Lung (tissue), 11 donors: ENCODE measurements at regions not wholly inside any gene's neighbourhood (a gene's known extent, or its start where the extent isn't known, plus 50 kb on each side); places are given as distances from the start of the nearest gene placed in this dataset.

Source experiments
- ATAC-seq: fragments of 200-7000 bp; cut with Tn5 transposase; one replicate; pipeline ENCODE4 v1.9.1; 2020; ENCODE audit warnings: moderate number of reproducible peaks; ENCODE audit not compliant: insufficient read depth, low FRiP score
- DNase-seq, 3 donors: peaks; one replicate each; pipeline ENCODE4 v3.0.0-alpha.2; 2013 to 2017
- H3K27ac ChIP-seq, 2 donors: one replicate each; pipeline ENCODE4 v1.5.1; 2013; ENCODE audit warnings: mild to moderate bottlenecking in 2 of 2, moderate library complexity in 2 of 2, control low read depth in 1 of 2, inconsistent platforms in 1 of 2, low read depth in 1 of 2, low read length in 1 of 2
- H3K27me3 ChIP-seq, 3 donors: one replicate each; pipeline ENCODE4 v1.5.1; 2013; ENCODE audit warnings: low read length in 2 of 3; ENCODE audit not compliant: control insufficient read depth in 3 of 3, insufficient read depth in 3 of 3
- H3K36me3 ChIP-seq, 4 donors: one replicate each; pipeline ENCODE4 v1.5.1; 2013; ENCODE audit warnings: low read length in 4 of 4, mild to moderate bottlenecking in 1 of 4, moderate library complexity in 1 of 4; ENCODE audit not compliant: control insufficient read depth in 4 of 4, insufficient read depth in 4 of 4
- H3K4me1 ChIP-seq, 5 donors: one replicate each; pipeline ENCODE4 v1.5.1; 2013; ENCODE audit warnings: low read length in 5 of 5, mild to moderate bottlenecking in 2 of 5, moderate library complexity in 1 of 5; ENCODE audit not compliant: control insufficient read depth in 5 of 5, insufficient read depth in 5 of 5
- H3K4me3 ChIP-seq: one replicate; pipeline ENCODE4 v1.5.1; 2013; ENCODE audit warnings: mild to moderate bottlenecking, control low read depth, moderate library complexity
- H3K9ac ChIP-seq, 2 donors: one replicate each; pipeline ENCODE4 v1.5.1; 2013; ENCODE audit warnings: low read length in 2 of 2, control low read depth in 1 of 2; ENCODE audit not compliant: insufficient read depth in 1 of 2
- H3K9me3 ChIP-seq, 4 donors: one replicate each; pipeline ENCODE4 v1.5.1; 2013; ENCODE audit warnings: low read length in 3 of 4, mild to moderate bottlenecking in 1 of 4, moderate library complexity in 1 of 4; ENCODE audit not compliant: control insufficient read depth in 4 of 4, insufficient read depth in 3 of 4
- WGBS, 2 donors: extraction: QIAGEN DNeasy Blood & Tissue Kit; methylation state at CpG; one replicate each; pipeline ENCODE4 v1.1.7; 2013; 5-methylcytosine and 5-hydroxymethylcytosine counted together
- TF ChIP-seq, protein P1 (sequence below): IDR thresholded peaks from 2 replicates; pipeline ENCODE4 v1.5.1; 2012; ENCODE audit warnings: mild to moderate bottlenecking; ENCODE audit errors: control extremely low read depth, extremely low read depth
- donor health status: control.
- donor health status: control.
- donor health status: Bipolar disorder and iron deficiency.
- donor health status: healthy.
- donor health status: DM: yes; HTN: yes; CAD: no.

GRCh38 chr7:17520941-17521340 is 222.5 kb downstream of the AHR start:
- H3K4me1 ChIP-seq, result peaks cover 0 to 16% (median 3%) of the 10 kb centered on the region in 5 donors
- H3K27ac ChIP-seq, result no peak overlapping the region
- DNase-seq (no peak), ATAC-seq (no peak)
- H3K36me3 ChIP-seq, result no peaks in the 10 kb centered on the region
- TF ChIP-seq, protein P1, sequence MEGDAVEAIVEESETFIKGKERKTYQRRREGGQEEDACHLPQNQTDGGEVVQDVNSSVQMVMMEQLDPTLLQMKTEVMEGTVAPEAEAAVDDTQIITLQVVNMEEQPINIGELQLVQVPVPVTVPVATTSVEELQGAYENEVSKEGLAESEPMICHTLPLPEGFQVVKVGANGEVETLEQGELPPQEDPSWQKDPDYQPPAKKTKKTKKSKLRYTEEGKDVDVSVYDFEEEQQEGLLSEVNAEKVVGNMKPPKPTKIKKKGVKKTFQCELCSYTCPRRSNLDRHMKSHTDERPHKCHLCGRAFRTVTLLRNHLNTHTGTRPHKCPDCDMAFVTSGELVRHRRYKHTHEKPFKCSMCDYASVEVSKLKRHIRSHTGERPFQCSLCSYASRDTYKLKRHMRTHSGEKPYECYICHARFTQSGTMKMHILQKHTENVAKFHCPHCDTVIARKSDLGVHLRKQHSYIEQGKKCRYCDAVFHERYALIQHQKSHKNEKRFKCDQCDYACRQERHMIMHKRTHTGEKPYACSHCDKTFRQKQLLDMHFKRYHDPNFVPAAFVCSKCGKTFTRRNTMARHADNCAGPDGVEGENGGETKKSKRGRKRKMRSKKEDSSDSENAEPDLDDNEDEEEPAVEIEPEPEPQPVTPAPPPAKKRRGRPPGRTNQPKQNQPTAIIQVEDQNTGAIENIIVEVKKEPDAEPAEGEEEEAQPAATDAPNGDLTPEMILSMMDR, result no peak
- H3K9ac ChIP-seq, result no peak overlapping the region
- no peak overlapping the region for H3K4me3 ChIP-seq
- 83 to 93% methylated on average over 1 of the region's 1 CpG for WGBS, 2 donors
- H3K9me3 ChIP-seq, result no peaks in the 10 kb centered on the region
- H3K27me3 ChIP-seq, result no peaks in the 10 kb centered on the region

- WGBS, 2 donors, result 8% methylated on average over 2 of the region's 2 CpGs
- TF ChIP-seq, protein P1, result no peak
- H3K27ac ChIP-seq, result no peak overlapping the region
- H3K9me3 ChIP-seq, result no peaks in the 10 kb centered on the region
- H3K4me1 ChIP-seq, result peaks cover 0 to 16% (median 3%) of the 10 kb centered on the region in 5 donors
- no peak overlapping the region for H3K9ac ChIP-seq
- ATAC-seq (no peak), DNase-seq (no peak)
- H3K4me3 ChIP-seq, result no peak overlapping the region
- no peaks in the 10 kb centered on the region for H3K36me3 ChIP-seq
- no peaks in the 10 kb centered on the region for H3K27me3 ChIP-seq
Measured at GRCh38 chr7:17521437-17521836, 223.0 kb downstream of the AHR start.

DNA sequence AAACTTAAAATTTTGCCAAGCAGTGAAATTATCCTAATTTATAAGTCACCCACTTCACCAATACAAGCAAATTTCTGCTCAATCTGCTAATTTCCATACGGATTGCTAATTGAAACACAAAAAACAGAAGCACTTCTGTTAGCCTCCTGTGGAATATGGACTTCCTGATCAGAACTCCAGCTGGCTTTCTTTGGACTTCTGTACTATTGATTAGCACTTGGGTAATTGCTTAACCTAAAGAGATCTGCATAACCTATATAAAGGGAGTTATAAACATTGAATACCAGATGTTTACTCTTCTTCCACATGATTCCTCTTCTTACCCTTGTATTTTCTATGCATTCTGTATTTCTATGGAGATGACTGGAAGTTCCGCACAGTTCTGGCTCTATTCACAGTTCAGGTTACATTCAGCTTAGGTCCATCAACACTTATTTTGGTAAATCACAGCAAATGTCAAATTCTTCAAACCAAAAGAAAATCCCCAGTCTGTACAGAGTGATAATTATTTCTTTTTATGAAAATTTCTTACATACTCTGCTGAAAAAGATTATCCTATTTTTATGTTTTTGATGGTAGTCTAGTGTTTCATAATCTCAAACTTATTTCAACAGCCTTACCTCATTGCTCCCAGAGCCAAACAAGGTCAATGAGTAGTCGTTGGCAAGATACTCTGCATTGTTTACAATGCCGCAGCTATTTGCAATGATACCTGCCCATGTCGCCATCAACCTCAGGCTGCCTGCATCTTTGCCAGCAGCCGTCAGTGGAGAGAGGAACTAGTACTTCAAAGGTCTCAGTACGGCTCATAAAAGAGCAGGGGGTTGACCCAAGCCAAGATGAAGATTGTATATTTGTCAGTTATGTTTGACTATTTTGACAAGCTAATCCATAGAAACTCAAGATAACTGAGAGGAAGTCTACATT is 225.6 kb downstream of the AHR start:
- ATAC-seq (peak; percentile 50), DNase-seq (no peak)
- WGBS, 2 donors, result 44 to 55% methylated on average over 7 of the region's 7 CpGs
- H3K9ac ChIP-seq, result no peak overlapping the region
- H3K4me3 ChIP-seq, result no peak overlapping the region
- no peaks in the 10 kb centered on the region for H3K36me3 ChIP-seq
- peaks cover 0 to 12% (median 3%) of the 10 kb centered on the region in 5 donors for H3K4me1 ChIP-seq
- TF ChIP-seq, protein P1, result no peak
- H3K27me3 ChIP-seq, result no peaks in the 10 kb centered on the region
- H3K27ac ChIP-seq, result no peak overlapping the region
- H3K9me3 ChIP-seq, result no peaks in the 10 kb centered on the region
